ENCODE measurements at regions not wholly inside any gene's neighbourhood (a gene's known extent, or its start where the extent isn't known, plus 50 kb on each side); places are given as distances from the start of the nearest gene placed in this dataset.
A peak's percentile ranks its signal among the peaks of the same experiment; 100 is the strongest.
"Not testable (repeated sequence)": the region's sequence is repeated elsewhere in the genome, so short reads cannot be mapped to it uniquely, and the experiment has no call there.

DNA sequence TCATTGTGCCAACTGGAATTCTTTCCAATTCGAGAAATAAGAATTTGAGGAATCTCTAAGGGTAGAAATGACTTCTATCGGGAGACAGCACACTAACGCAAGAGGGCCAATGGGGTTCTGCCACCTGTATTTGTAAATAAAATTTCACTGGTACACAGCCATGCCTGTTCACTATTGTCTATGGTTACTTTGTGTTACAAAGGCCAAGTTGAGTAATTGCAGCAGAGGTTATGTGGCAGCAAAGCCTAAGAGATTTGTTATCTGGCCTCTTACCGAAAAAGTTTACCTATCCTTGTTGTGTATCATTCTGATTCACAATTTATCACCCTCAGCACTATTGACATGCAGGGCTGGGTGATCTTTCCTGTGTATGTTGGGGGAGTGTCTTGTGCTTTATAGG lies 278.0 kb downstream of the KLF5 start:
- DNase-seq = no peak

DNA sequence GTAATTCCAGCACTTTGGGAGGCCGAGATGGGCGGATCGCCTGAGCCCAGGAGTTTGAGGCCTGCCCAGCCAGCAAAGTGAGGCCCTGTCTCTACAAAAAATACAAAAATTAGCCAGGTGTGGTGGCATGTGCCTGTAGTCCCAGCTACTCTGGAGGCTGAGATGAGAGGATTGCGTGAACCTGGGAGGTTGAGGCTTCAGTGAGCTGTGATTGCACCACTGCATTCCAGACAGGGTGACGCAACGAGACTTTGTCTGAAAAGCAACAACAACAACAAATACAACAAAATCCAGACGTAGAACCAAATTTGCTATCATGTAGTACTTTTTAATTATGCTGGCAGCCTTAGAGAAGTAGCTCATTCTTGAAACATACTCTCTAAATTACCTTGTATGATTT lies 277.1 kb downstream of the KLF5 start:
- DNase-seq = no peak

DNA sequence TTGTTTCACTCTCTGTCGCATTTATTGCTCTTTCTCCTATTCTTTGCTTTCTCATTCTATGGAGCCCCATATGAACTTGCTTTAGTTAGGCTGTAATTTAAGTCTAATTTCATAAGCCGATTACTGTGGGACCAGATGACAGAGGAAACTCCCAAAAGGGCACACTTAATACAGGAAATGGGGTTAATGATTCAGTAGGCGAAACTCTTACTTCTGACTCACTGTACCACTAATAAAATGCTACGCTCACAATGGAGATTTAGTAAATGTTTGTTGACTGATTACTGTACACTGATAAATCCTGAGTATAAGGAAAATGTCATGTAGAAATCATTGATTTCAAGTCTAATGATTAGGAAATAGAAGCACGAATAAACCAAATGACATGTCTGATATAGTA lies 276.4 kb downstream of the KLF5 start:
- DNase-seq = no peak

DNA sequence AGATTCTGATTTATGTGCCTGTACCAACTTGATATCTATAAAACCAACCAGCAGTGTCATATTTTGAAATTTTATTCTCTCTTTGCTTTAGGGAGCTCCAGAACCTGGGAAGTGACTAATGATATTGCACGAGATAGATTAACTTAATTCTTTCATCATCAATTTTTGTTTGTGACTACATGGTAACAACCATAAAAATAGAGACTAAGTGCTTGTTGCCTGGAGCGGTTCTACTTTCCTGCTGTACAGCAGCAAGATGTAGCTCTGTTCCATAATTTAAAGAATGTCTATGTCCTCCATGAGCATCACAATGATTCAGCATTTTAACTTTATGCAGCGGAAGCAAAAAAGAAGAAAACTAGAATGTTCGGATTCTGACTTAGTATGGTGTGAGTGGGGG lies 275.6 kb downstream of the KLF5 start:
- no peak for DNase-seq

DNA sequence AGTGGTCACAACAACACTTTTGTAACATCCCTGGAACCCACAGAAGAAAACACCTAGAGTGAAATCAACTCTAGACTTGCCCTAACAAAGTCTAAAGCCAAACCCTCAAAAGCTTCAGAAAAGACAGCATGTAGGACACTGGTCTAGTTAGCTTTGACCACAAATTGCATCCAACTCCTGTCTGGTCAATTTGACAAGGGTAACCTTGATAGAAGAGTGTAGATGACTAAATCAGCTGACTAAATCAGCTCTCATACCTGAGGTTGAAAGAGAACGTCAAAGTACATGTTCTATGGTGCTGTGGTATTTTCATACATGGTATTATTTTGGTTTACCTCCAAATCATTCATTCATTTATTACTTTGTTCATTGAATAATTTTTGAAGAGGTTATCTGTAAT lies 272.8 kb downstream of the KLF5 start:
- no peak for DNase-seq

DNA sequence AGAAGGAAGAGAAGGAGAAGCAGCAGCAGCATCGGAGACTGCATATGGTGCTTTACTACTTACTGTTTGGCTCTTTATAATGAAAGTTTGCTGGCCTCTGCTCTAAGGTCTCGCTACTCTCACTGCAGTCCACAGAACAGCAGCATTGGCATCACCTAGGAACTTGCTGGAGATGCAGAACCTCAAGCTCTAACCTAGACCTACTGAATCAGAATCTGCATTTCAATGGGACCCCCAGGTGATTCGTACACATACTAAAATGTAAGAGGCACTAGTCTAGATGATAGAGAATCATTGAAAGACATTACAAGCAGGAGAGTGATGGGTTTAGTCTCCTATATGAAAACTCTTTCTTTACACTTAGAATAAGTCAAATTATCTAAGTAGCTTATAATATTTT lies 270.6 kb downstream of the KLF5 start:
- DNase-seq = no peak

DNA sequence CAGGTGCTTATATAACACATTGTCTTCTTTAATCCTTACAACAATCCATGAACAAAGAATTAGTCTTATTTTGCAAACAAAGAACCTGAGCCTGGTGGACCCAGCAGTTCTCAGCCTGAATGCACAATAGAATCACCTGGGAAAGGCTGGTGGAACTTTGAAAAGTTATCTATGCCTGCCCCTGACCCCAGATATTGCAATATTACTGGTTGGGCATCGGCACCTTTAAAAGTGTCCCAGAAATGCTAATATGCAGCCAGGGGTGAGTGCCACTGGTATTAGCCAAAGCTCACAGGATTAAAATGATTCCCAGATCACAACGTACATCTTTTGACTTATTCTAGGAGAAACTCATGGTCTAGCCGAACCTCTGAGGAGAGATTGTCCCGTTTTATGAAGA lies 268.8 kb downstream of the KLF5 start:
- no peak for DNase-seq

DNA sequence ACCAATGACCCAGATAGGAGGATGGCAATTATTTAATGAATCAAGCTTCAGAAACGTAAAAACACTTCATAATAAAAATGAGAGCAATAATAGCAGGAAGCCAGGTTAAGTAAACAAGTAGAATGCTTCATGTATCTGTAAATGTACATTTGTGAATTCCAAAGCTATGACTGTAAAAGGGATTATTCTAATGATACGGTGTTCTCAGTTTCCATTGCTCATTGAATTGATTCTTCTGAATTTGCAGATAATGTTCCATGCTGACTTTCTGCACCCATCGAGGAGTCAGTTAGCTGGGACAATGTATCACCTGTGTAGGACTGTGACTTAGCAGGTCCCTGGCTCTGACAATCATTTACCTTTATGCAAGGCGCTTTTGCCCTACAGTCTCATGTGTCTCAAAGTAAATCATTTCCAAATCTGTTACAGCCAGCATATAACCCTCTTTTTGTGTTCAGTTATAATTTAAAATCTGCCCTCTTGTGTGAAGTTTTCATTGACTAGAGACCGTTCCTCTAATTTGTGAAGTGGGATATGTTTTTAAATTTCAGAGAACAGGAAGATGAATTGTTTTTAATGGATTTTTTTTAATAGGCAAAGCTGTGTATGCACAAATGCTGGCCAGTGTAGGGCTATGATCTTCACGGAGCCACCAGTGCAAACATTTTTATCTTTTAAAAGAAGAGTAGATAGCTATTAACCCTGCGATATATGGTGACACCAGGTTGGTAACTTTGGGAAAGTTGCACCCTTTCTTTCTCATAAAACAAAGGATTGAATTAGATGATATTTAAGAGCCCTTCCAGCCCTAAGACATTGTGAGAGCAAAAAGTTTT lies 267.1 kb downstream of the KLF5 start:
- DNase-seq = peak; percentile 50

DNA sequence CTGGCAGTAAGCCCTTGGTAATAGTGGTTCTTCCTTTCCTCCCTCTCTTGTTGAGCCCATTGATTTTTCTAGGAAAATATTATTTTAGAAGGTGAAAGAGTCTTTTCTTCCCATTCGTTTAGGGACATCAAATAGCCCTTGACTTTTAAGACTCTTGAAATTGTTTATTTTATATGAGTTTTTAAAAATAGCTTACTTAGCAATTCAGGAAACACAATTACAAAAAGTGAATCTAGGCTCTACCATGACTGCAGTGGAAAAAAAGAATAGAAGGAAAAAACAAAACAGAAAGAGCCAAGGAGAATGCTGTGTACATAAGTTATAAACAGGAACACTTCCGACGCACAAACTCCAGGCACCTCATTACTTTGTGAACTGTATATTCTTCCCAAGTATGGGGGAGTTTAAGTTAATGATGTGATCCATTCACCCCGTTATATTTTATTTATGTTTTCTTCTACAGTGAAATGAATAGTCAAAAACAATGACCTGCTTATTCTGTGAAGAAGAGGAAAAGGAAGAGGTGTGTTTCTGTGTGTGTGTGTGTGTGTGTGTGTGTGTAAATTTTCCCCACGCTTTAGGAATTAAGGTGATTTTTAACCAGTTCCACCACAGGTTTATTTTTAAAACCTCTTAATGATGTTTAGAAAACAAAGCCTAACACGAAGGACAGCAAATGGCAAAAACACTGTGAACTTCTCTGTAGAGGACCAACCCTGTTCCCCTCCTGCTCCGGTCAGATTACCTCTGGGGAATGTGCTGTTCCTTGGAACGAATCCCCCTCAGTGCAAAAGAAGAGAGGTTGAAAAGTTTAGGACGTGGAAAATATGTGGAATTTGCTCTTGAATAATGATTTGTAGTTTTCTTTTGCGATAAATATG lies 266.3 kb downstream of the KLF5 start:
- DNase-seq = no peak

DNA sequence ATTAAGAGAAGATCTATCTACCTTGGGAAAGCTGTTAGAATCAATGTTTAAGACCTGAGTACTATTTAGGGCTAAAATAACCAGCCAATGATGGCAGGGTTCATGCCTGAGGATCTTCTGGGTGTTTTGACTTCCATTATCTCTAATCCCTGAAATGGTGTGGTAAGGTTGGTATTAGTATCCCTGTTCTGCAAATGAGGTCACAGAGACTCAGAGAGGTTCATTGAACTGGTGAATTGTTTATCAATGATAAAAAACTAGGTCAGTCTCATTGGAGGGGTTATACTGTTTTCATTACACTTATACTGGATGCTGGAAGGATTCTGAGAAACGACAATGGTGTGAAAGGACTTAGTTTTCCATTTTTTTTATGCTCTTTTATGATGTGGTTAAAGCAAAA lies 264.8 kb downstream of the KLF5 start:
- DNase-seq = no peak

DNA sequence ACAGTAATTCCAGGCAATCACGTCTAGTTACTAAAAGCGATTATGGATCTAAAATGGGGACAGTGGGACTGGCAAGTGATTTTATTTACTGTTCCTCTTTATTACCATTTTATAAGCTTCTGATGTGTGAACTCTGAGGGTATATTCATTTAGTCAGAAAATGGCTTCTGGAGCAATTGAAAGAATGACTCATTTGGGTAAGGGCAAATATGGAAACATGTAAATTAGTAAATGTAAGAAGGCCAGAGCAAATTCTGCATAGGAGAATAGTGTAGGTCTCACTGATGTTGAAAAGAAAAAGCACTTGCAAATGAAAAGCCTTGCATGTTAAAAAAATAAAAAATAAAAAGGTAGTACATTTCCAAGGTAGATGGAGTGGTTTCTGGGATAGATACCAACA lies 262.2 kb downstream of the KLF5 start:
- no peak for DNase-seq

DNA sequence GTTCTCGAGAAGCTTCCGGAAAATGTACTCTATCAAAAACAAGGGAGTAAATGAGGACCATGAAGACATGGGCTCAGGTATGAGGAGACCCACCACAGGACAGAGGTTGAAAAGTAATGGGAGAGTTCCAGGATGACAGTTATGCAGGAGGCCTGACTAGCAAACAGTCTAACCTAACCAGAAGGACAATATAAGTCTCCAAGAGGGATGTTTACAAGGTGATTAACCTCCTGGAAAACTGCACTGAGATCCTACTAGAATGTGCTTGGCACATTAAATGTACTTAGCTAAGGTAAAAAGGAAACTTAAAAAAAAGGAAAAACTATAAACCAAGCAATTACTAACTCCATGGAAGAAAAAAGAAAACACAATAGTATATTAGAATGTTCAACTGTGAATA lies 258.3 kb downstream of the KLF5 start:
- no peak for DNase-seq

DNA sequence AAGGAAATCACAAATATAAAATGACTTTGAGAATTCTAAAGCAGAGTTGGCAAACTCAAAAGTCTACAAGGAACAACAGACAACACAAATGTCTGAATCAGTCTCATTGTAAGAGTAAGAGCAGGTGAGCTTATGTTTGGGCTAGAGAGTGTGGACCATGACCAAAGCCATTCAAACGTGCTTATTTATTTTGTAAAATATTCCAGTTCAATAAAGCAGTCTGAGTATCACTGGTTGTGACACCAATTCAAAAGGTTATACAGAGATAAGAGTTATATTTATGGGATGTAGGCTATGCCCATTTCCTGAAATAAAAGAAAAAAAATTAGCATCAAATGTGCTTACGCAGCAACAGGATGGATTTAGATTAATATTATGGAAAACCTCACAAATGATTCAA lies 251.6 kb downstream of the KLF5 start:
- DNase-seq = no peak

DNA sequence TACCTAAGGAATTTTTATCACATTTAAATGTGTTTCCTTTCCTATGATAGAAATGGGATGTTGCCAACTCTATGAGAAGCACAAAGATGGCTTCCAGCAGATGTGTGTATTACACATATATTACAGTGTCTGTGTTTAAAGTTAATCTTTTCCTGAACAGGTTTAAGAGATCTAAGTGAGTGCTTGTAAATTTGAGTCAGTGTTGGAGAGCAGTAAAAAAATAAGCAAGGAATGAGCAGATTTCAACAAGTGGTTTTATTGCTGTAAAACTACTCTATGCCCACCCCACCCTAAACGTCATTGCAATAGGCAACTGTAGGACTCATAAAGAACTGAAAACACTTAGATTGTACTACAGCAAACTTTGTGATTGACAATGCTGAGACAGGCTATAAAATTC lies 248.7 kb downstream of the KLF5 start:
- DNase-seq = no peak

DNA sequence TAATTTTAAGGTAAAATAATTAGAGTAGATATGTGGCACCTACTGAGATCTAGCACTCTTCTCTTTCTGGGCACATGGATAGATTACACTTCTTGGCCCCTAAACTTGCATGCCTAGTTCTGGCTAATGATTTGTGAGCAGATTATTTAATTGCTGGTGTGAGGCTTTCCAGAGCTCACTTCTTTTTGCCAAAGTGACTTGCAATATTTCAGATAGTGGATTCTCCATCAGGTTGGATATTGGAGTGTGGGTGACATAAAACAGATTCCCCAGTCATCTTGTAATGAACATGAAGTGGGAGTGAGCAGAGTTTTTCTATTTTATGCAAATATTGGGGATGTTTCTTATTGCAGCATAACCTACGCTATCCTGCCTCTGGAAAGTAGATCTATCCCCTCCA lies 247.9 kb downstream of the KLF5 start:
- no peak for DNase-seq

DNA sequence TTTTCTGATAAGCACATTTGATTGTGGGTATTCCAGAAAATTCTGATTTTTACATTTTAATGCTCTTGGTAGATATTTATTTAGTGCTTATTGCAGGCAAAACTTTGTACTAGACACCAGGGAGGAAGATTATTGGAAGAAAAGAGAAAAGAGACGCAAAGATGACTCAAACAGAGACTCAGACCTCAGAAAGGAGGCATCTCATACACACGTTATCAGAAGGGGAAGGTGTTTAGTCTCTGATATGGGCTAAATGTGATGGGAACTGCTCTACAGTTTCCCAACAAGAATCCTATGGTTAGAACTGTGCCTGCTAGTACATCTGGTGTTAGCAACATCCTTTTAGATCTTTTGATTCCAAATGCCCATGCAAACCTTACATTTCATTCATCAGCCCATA lies 245.6 kb downstream of the KLF5 start:
- DNase-seq = no peak

DNA sequence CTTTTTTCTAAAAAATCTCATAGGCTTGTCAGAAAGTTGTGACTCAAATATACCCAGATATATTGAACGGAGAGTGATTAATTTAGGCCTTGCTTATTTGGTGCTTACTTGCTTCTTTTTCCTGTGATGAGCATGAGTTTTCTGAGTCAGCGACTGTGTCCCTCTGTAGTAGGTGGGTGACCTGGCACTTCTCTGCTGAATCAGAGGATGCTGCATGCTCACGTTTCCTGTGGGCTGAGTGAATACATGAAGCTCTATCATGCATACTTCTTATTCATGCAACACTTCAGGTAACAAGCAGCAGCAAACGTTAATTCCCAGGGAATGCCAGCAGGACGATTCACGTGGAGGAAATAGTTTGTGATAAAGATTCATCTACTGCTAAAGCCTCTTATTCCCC lies 245.0 kb downstream of the KLF5 start:
- no peak for DNase-seq

DNA sequence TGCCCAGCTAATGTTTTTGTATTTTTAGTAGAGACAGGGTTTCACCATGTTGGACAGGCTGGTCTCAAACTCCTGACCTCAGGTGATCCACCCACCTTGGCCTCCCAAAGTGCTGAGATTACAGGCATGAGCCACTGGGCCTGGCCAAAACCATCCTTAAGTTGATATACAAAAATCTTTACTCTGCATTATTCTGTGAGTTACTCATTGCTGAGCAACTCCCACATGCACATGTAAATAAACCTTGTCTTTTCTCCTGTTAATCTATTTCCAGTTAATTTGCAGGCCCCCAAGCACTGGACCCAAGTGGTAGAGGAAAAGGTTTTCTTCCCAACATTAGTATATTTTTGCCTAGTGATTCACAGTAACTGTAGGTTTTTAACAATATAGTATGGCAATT lies 242.8 kb downstream of the KLF5 start:
- not testable (repeated sequence) for DNase-seq

DNA sequence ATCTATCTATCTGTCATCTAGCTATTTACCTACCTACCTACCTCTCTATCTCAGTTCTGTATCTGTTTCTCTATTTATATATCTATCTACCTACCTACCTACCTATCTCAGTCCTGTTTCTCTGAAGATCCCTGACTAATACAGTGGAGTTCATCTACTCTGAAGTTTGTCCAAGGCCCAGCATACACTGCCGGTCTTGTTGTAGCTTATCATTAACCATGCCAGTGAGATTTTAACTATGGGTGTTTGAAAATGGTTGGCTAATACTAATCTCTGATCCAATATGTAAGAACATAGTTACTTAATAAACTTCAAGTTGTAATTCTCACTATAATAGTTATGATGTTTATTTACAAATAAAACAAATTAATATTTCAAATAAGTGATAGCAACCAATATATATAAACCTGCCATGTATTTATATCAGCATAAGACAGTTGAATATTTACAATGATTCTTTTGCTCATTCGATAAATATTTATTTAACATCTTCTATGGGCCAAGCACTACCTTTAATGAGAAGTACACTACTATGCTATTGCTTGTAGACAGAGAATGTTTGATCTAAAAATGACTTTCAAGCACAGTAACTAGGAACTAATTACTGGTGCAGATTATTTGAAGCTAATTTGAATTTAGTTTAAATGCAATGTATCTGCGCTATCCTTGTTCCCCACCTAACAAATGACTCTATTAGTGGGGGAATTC lies 242.1 kb downstream of the KLF5 start:
- DNase-seq = no peak

DNA sequence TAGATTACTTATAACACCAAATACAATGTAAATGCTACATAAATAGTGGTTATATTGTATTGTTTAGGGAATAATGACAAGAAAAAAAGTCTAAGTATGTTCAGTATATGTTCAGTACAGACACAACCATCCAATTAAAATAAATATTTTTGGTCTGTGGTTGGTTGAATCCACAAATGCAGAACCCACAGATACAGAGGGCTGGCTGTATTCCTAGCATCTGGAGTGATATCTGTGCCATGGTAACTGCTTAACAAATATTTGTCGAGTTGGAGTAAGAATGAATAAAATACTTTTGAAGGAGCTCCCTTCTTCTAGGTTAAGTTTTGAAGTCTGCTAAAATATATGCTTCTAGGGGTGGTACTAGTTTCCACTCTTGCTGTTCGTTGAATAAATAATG lies 241.0 kb downstream of the KLF5 start:
- no peak for DNase-seq

DNA sequence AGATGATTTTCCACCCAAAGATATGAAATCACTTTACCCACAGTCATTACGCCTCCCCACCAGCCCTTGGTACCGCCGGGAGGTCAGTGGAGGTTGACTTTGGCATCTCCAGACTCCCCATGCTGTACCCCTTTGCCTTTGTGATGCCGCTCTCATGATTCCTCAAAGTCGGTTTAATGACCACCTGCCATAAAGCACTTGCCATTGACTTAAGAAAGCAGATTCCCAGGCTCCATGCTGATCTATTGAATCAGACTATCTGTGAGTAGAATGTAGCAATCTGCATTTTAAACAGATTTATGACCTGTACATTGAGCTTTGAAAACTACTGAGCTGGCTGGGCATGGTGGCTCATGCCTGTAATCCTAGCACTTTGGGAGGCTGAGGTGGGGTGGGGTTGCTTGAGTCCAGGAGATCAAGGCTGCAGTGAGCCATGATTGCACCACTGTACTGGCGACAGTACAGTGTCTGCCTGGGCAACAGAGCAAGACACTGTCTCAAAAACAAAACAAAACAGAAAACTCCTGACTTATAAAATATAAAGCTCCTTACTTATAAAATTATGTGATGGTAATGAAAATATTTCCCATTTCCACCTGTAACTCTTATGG lies 235.2 kb downstream of the KLF5 start:
- DNase-seq = no peak

DNA sequence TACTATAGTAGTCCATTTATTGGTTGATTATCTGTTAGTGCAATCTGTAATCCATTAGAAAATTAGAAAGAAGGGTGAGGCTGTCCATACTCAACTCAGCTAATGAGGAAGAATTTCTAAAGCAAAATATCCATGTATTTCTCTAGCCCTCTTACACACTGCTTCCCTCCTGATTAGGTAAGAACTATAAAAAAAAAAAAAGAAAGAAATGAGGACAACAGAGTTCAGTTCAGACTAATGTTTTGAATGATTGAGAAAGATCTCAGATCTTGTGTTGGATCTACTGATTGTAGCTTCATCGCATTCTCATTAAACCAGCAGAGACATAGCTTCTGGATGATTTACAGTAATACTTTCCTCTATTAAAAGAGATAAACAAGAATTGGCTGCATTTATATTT lies 233.3 kb downstream of the KLF5 start:
- DNase-seq = no peak

DNA sequence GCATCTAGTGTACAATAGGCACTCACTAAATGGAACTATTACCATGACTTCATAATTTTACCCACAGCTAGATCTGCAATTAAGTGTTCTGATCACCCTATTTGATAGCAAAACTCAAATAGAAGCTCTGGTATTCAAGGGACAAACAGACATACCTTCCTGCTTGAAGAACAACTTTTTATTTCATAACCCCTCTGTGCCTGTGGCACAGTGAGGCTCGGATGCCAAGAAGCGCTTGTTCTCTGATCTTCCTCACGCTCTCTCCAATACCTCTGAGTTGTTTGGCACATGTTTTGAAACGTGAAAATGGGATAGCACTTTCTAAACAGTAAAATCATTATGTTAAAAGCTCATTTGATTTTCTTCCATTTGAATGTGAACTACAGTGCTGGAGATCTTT lies 232.0 kb downstream of the KLF5 start:
- DNase-seq = no peak
